Psoas muscle (tissue), 7 donors: ENCODE measurements at regions not wholly inside any gene's neighbourhood (a gene's known extent, or its start where the extent isn't known, plus 50 kb on each side); places are given as distances from the start of the nearest gene placed in this dataset.

Source experiments
- ATAC-seq, 4 donors: fragments of 200-7000 bp; cut with Tn5 transposase; one replicate each; pipeline ENCODE4 v1.9.1; 2020; ENCODE audit warnings: moderate library complexity in 3 of 4, mild to moderate bottlenecking in 2 of 4
- DNase-seq, 2 donors: peaks; one replicate each; pipeline ENCODE4 v3.0.0-alpha.2; 2020
- H3K27ac ChIP-seq: fragments of 200-600 bp; one replicate; pipeline ENCODE4 v1.8.0; 2022
- H3K27me3 ChIP-seq, 3 donors: fragments of 200-600 bp in 1 of 3; one replicate each; pipeline versions ENCODE4 v1.6.1 to v1.8.0; 2013 to 2022; ENCODE audit warnings: low read length in 2 of 3, mild to moderate bottlenecking in 2 of 3, moderate library complexity in 1 of 3; ENCODE audit not compliant: insufficient read depth in 3 of 3
- H3K36me3 ChIP-seq, 2 donors: fragments of 200-600 bp in 1 of 2; one replicate each; pipeline versions ENCODE4 v1.6.1 to v1.8.0; 2013 to 2022; ENCODE audit warnings: low read depth in 1 of 2, mild to moderate bottlenecking in 1 of 2, moderate library complexity in 1 of 2; ENCODE audit not compliant: insufficient read depth in 1 of 2
- H3K4me1 ChIP-seq: fragments of 200-600 bp; one replicate; pipeline ENCODE4 v1.8.0; 2022
- H3K4me3 ChIP-seq: fragments of 200-600 bp; one replicate; pipeline ENCODE4 v1.8.0; 2022; ENCODE audit warnings: mild to moderate bottlenecking
- H3K9me3 ChIP-seq: fragments of 200-600 bp; one replicate; pipeline ENCODE4 v1.8.0; 2022
- CTCF ChIP-seq: fragments of 200-600 bp; IDR thresholded peaks from one replicate; pipeline ENCODE4 v1.8.0; 2022; ENCODE audit warnings: antibody characterized with exemption
- WGBS, 3 donors: extraction: QIAGEN DNeasy Blood & Tissue Kit; methylation state at CpG; one replicate each; pipeline versions ENCODE4 v1.1.6 to v1.1.7; 2013; 5-methylcytosine and 5-hydroxymethylcytosine counted together
- intact Hi-C, 2 donors: fragments of 100-400 bp; cut with DNase I; formaldehyde crosslinking; loops; one replicate each; pipeline versions ENCODE4 v1.11.0 to v1.14.2; 2022
- donor health status: healthy with polysubstance abuse.
- donor health status: DM: no; HTN: no; CAD: no; lungs with moderate emphysema.
- donor health status: Bipolar disorder and iron deficiency.
- donor health status: healthy.
- donor health status: DM: yes; HTN: yes; CAD: no.
- donor health status: DM: no; HTN: no; CAD: no.
- donor health status: DM: yes; HTN: yes; CAD: no.

GRCh38 chr6:104522533-104522932 lies 337.2 kb downstream of the HACE1 start:
- Histone ChIP-seq H3K4me1 (no peaks in the 10 kb centered on the region), H3K4me3 (no peak overlapping the region), H3K36me3 (no peaks in the 10 kb centered on the region), H3K27me3 (no peaks in the 10 kb centered on the region), H3K27ac (no peak overlapping the region), H3K9me3 (no peaks in the 10 kb centered on the region)
- 74 to 80% (median 76%) methylated on average over 6 of the region's 6 CpGs for WGBS, 3 donors
- intact Hi-C loops, result no loop called here
- no peak for ATAC-seq
- DNase-seq, result no peak
- no peak for TF ChIP-seq CTCF

GRCh38 chr6:104521176-104521575 lies 338.5 kb downstream of the HACE1 start:
- Histone ChIP-seq H3K27me3 (no peaks in the 10 kb centered on the region), H3K9me3 (no peaks in the 10 kb centered on the region), H3K4me3 (no peak overlapping the region), H3K27ac (no peak overlapping the region), H3K4me1 (no peaks in the 10 kb centered on the region), H3K36me3 (no peaks in the 10 kb centered on the region)
- 47 to 54% (median 54%) methylated on average over 3 of the region's 3 CpGs for WGBS, 3 donors
- TF ChIP-seq CTCF, result no peak
- ATAC-seq (no peak), DNase-seq (no peak)
- intact Hi-C loops, result no loop called here

GRCh38 chr6:104519566-104519965 lies 340.2 kb downstream of the HACE1 start:
- Histone ChIP-seq H3K9me3 (no peaks in the 10 kb centered on the region), H3K27ac (no peak overlapping the region), H3K27me3 (no peaks in the 10 kb centered on the region), H3K4me1 (no peaks in the 10 kb centered on the region), H3K36me3 (no peaks in the 10 kb centered on the region), H3K4me3 (no peak overlapping the region)
- intact Hi-C loops, result no loop called here
- ATAC-seq (no peak), DNase-seq (no peak)
- WGBS, 3 donors, result 48 to 53% (median 50%) methylated on average over 4 of the region's 4 CpGs
- no peak for TF ChIP-seq CTCF

- intact Hi-C loops, result no loop called here
- Histone ChIP-seq H3K9me3 (no peaks in the 10 kb centered on the region), H3K4me1 (no peaks in the 10 kb centered on the region), H3K4me3 (no peak overlapping the region), H3K27ac (no peak overlapping the region), H3K36me3 (no peaks in the 10 kb centered on the region), H3K27me3 (no peaks in the 10 kb centered on the region)
- no peak for ATAC-seq
- 88 to 94% (median 91%) methylated on average over 3 of the region's 3 CpGs for WGBS, 3 donors
- TF ChIP-seq CTCF, result no peak
- DNase-seq, result no peak
Measured at GRCh38 chr6:104509355-104509754, 350.4 kb downstream of the HACE1 start.

GRCh38 chr6:104506429-104506828 lies 353.3 kb downstream of the HACE1 start:
- ATAC-seq, result no peak
- 68 to 82% (median 72%) methylated on average over 1 of the region's 1 CpG for WGBS, 3 donors
- TF ChIP-seq CTCF, result no peak
- Histone ChIP-seq H3K27ac (no peak overlapping the region), H3K27me3 (no peaks in the 10 kb centered on the region), H3K9me3 (no peaks in the 10 kb centered on the region), H3K36me3 (no peaks in the 10 kb centered on the region), H3K4me1 (no peaks in the 10 kb centered on the region), H3K4me3 (no peak overlapping the region)
- DNase-seq, result no peak
- intact Hi-C loops, result no loop called here
